Suprapubic skin (tissue), 4 donors: ENCODE measurements at regions not wholly inside any gene's neighbourhood (a gene's known extent, or its start where the extent isn't known, plus 50 kb on each side); places are given as distances from the start of the nearest gene placed in this dataset.

Experiments
- CTCF ChIP-seq, 2 donors: fragments of 200-600 bp in 1 of 2; fragments of 450-650 bp in 1 of 2; sonication (generic) in 1 of 2; IDR thresholded peaks; one replicate each; pipeline ENCODE4 v1.5.1; 2016 to 2019; ENCODE audit warnings: antibody characterized with exemption in 2 of 2, mild to moderate bottlenecking in 1 of 2, moderate library complexity in 1 of 2
- EP300 ChIP-seq: sonication (generic); formaldehyde crosslinking; IDR thresholded peaks from one replicate; pipeline ENCODE4 v1.6.1; 2017; ENCODE audit warnings: antibody characterized with exemption
- POLR2A ChIP-seq, 2 donors: fragments of 450-650 bp; IDR thresholded peaks; one replicate each; pipeline ENCODE4 v1.6.1; 2017; ENCODE audit warnings: antibody characterized with exemption in 2 of 2, mild to moderate bottlenecking in 2 of 2, moderate library complexity in 2 of 2
- POLR2AphosphoS5 ChIP-seq, 3 donors: sonication (generic); formaldehyde crosslinking; IDR thresholded peaks; one replicate each; pipeline ENCODE4 v1.6.1; 2017; ENCODE audit warnings: antibody characterized with exemption in 3 of 3

- TF ChIP-seq POLR2AphosphoS5 (IDR thresholded peaks at IDR 0.05), result no peak
- no peak for TF ChIP-seq EP300
- TF ChIP-seq CTCF (IDR thresholded peaks at IDR 0.05), result no peak
- TF ChIP-seq POLR2A (IDR thresholded peaks at IDR 0.05), result no peak
Observed at GRCh38 chr13:76505437-76505836, 380.8 kb downstream of the KCTD12 start.
